A549 (cell line): ENCODE measurements at regions not wholly inside any gene's neighbourhood (a gene's known extent, or its start where the extent isn't known, plus 50 kb on each side); places are given as distances from the start of the nearest gene placed in this dataset.

Experiments
- BHLHE40 ChIP-seq: IDR thresholded peaks from 2 replicates; pipeline ENCODE4 v1.6.1; 2012; ENCODE audit warnings: low read depth, low read length, inconsistent platforms
- EP300 ChIP-seq, 2 experiments: fragments of >200 bp; sonication (Bioruptor Twin); formaldehyde crosslinking; IDR thresholded peaks; 2 replicates in 1 of 2; 3 replicates in 1 of 2; pipeline ENCODE4 v1.6.1; 2016 to 2017
- PHF8 ChIP-seq: fragments of 200-600 bp; sonication (generic); IDR thresholded peaks from 2 replicates; pipeline ENCODE4 v1.6.1; 2016; ENCODE audit warnings: low read depth, mild to moderate bottlenecking, antibody characterized with exemption, moderate library complexity, borderline replicate concordance
- POLR2A ChIP-seq: IDR thresholded peaks from 2 replicates; pipeline ENCODE4 v1.6.1; 2012; ENCODE audit warnings: mild to moderate bottlenecking, low read length
- RCOR1 ChIP-seq: fragments of 150-350 bp; IDR thresholded peaks from 2 replicates; pipeline ENCODE4 v1.6.1; 2014; ENCODE audit warnings: antibody characterized with exemption, low read length, low read depth
- TF ChIP-seq, protein P1 (sequence below): fragments of >200 bp; sonication (Bioruptor Twin); formaldehyde crosslinking; IDR thresholded peaks from 3 replicates; pipeline ENCODE4 v1.5.1; 2016
- TF ChIP-seq, protein P2 (sequence below): fragments of 450-650 bp; IDR thresholded peaks from 2 replicates; pipeline ENCODE4 v1.6.1; 2014; ENCODE audit warnings: antibody characterized with exemption

DNA sequence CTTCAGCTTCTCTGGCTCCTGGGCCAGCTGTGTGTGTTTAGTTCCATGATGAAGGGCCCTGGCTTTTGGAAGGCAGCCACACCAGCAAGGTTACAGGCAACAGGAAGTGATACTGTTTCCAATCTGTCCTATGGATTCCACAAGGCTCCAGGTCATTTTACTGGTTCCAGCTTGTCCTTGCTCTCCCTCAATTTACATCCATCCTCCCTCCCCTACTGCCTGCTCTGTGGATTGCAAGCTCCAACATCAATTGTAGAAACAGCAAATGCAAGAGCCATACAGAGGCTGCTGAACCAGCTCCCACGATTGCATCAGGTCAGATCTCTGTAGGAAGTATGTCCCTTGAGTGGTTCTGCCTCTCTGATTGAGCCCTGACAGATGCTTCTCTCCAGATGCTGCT, 409.8 kb downstream of the NTRK2 start:
- TF ChIP-seq, protein P1, sequence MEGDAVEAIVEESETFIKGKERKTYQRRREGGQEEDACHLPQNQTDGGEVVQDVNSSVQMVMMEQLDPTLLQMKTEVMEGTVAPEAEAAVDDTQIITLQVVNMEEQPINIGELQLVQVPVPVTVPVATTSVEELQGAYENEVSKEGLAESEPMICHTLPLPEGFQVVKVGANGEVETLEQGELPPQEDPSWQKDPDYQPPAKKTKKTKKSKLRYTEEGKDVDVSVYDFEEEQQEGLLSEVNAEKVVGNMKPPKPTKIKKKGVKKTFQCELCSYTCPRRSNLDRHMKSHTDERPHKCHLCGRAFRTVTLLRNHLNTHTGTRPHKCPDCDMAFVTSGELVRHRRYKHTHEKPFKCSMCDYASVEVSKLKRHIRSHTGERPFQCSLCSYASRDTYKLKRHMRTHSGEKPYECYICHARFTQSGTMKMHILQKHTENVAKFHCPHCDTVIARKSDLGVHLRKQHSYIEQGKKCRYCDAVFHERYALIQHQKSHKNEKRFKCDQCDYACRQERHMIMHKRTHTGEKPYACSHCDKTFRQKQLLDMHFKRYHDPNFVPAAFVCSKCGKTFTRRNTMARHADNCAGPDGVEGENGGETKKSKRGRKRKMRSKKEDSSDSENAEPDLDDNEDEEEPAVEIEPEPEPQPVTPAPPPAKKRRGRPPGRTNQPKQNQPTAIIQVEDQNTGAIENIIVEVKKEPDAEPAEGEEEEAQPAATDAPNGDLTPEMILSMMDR: no peak
- TF ChIP-seq RCOR1 (no peak), POLR2A (no peak), EP300 (IDR thresholded peaks at IDR 0.05) (no peak), PHF8 (no peak), BHLHE40 (no peak)
- TF ChIP-seq, protein P2, sequence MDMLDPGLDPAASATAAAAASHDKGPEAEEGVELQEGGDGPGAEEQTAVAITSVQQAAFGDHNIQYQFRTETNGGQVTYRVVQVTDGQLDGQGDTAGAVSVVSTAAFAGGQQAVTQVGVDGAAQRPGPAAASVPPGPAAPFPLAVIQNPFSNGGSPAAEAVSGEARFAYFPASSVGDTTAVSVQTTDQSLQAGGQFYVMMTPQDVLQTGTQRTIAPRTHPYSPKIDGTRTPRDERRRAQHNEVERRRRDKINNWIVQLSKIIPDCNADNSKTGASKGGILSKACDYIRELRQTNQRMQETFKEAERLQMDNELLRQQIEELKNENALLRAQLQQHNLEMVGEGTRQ: no peak
